ENCODE measurements at regions not wholly inside any gene's neighbourhood (a gene's known extent, or its start where the extent isn't known, plus 50 kb on each side); places are given as distances from the start of the nearest gene placed in this dataset.

- no peaks in the 10 kb centered on the region for H3K23me2 ChIP-seq (ENCODE audit: insufficient read length, low read depth, low read length, poor library complexity, severe bottlenecking)
- Mint-ChIP-seq H3K9me3 (no peaks in the 10 kb centered on the region), H3K36me3 (ENCODE audit: insufficient read depth in 1 of 3, low read depth in 3 of 3) (no peaks in the 10 kb centered on the region), H3K27ac (no peak overlapping the region), H3K4me1 (peaks cover 0 to 3% of the 10 kb centered on the region in 2 experiments; a peak in 1 of 4 replicates), H3K27me3 (ENCODE audit: low read depth) (no peaks in the 10 kb centered on the region), H3K4me3 (no peak overlapping the region)
- TF ChIP-seq CTCF (conservative IDR thresholded peaks at IDR 0.05) = no peak
- H3K27me3 ChIP-seq (ENCODE audit: insufficient read depth, low read length) = no peaks in the 10 kb centered on the region
- no peak overlapping the region for H4K91ac ChIP-seq (ENCODE audit: insufficient read length, low read depth, low read length)
- H2AK5ac ChIP-seq (ENCODE audit: insufficient read length, low read length) = no peak overlapping the region
- no peak overlapping the region for H3K9ac ChIP-seq (ENCODE audit: extremely low read depth, insufficient read length, low read length)
- H3K23ac ChIP-seq (ENCODE audit: insufficient read length, low read depth, low read length) = no peak overlapping the region
- H4K20me1 ChIP-seq (ENCODE audit: control insufficient read depth, insufficient read depth, insufficient read length) = no peaks in the 10 kb centered on the region
- no peak overlapping the region for H3K18ac ChIP-seq (ENCODE audit: insufficient read length, low read depth, low read length)
- peaks cover 3% of the 10 kb centered on the region; the same call in 1 of the 2 replicates for H3K4me1 ChIP-seq (ENCODE audit: insufficient read depth, low read length)
- no peak overlapping the region for H4K8ac ChIP-seq (replicated peaks; ENCODE audit: insufficient read length, low read depth, low read length)
- no peak overlapping the region for H3K27ac ChIP-seq (ENCODE audit: insufficient read length, low read depth, low read length)
- no peak overlapping the region for H3K56ac ChIP-seq (ENCODE audit: insufficient read length, low read depth, low read length)
- H3K9me3 ChIP-seq (ENCODE audit: control insufficient read depth, low read depth, low read length) = no peaks in the 10 kb centered on the region
- H3K79me2 ChIP-seq (ENCODE audit: insufficient read depth, low read length) = no peaks in the 10 kb centered on the region
- H2BK120ac ChIP-seq (ENCODE audit: low read depth, low read length, poor library complexity, severe bottlenecking) = no peak overlapping the region
- no peaks in the 10 kb centered on the region for H3K79me1 ChIP-seq (ENCODE audit: insufficient read depth, low read depth, low read length, poor library complexity, severe bottlenecking)
- no peak overlapping the region for H4K5ac ChIP-seq (ENCODE audit: insufficient read length, low read depth, low read length)
- no peak overlapping the region for H3T11ph ChIP-seq (ENCODE audit: low read length)
- H2BK20ac ChIP-seq (ENCODE audit: low read depth, low read length, poor library complexity, severe bottlenecking) = no peak overlapping the region
- no peak overlapping the region for H3K14ac ChIP-seq (ENCODE audit: insufficient read depth, low read length)
- no peak overlapping the region for H2AFZ ChIP-seq (ENCODE audit: low read length)
- H2BK12ac ChIP-seq (ENCODE audit: insufficient read length, low read depth, low read length) = no peak overlapping the region
- WGBS (ENCODE audit: extremely low coverage, insufficient read length, low lambda C conversion rate) = no CpG with 5 or more reads among the region's 2 CpGs
- no peak for DNase-seq
- H3K4me2 ChIP-seq (ENCODE audit: insufficient read depth, insufficient read length, low read length) = no peak overlapping the region
- H2BK15ac ChIP-seq (ENCODE audit: low read depth, low read length) = no peak overlapping the region
- H2BK5ac ChIP-seq (ENCODE audit: insufficient read length, low read length) = no peak overlapping the region
- H3K4ac ChIP-seq (ENCODE audit: low read depth, low read length) = no peak overlapping the region
Measured at GRCh38 chr9:118963674-118964073, 405.6 kb downstream of the BRINP1 start.

Measured in H9 (cell line).